C4-2B (cell line): ENCODE measurements at regions not wholly inside any gene's neighbourhood (a gene's known extent, or its start where the extent isn't known, plus 50 kb on each side); places are given as distances from the start of the nearest gene placed in this dataset.

Experiments used
- ZFX ChIP-seq: fragments of 450-650 bp; IDR thresholded peaks from 2 replicates; pipeline ENCODE4 v1.6.1; 2017
- TF ChIP-seq, protein P1 (sequence below): fragments of 450-650 bp; conservative IDR thresholded peaks from 2 replicates; pipeline ENCODE4 v1.5.1; 2017; ENCODE audit warnings: mild to moderate bottlenecking

- TF ChIP-seq, protein P1, sequence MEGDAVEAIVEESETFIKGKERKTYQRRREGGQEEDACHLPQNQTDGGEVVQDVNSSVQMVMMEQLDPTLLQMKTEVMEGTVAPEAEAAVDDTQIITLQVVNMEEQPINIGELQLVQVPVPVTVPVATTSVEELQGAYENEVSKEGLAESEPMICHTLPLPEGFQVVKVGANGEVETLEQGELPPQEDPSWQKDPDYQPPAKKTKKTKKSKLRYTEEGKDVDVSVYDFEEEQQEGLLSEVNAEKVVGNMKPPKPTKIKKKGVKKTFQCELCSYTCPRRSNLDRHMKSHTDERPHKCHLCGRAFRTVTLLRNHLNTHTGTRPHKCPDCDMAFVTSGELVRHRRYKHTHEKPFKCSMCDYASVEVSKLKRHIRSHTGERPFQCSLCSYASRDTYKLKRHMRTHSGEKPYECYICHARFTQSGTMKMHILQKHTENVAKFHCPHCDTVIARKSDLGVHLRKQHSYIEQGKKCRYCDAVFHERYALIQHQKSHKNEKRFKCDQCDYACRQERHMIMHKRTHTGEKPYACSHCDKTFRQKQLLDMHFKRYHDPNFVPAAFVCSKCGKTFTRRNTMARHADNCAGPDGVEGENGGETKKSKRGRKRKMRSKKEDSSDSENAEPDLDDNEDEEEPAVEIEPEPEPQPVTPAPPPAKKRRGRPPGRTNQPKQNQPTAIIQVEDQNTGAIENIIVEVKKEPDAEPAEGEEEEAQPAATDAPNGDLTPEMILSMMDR: no peak
- TF ChIP-seq ZFX: no peak
These were observed 827.2 kb upstream of the ATXN8OS start for GRCh38 chr13:69280399-69280798.
